ENCODE measurements at regions not wholly inside any gene's neighbourhood (a gene's known extent, or its start where the extent isn't known, plus 50 kb on each side); places are given as distances from the start of the nearest gene placed in this dataset.
"Not testable (repeated sequence)": the region's sequence is repeated elsewhere in the genome, so short reads cannot be mapped to it uniquely, and the experiment has no call there.

DNA sequence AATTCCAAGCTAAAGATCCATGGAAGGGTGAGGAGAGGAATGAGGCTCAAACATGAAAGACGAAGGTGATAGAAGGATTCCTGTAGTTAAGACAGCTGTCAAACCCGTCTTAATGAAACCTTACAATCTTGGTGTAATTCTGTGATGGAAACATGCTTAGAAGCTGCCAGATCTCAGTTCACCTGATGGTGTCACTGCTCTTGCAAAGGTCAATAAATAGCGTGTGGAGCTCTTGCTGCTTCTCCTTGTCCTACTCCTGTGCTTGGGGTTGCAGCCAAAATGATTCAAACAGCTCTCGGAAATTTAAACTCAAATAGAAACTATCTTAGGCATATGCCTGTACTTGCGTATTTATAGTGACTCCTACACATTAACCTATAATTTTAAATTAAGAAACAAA lies 1705.0 kb downstream of the OLFM4 start:
- no peaks in the 10 kb centered on the region for H3K79me2 ChIP-seq (ENCODE audit: insufficient read depth, low read length)
- no peak overlapping the region for H3K27ac ChIP-seq (ENCODE audit: low read depth, low read length)
- no peaks in the 10 kb centered on the region for H3K4me1 ChIP-seq (ENCODE audit: insufficient read depth, low read length)
- H3K4me3 ChIP-seq (ENCODE audit: insufficient read depth, low read length), result no peak overlapping the region
- no peaks in the 10 kb centered on the region for H3K27me3 ChIP-seq (ENCODE audit: insufficient read depth, low read length)
- no peaks in the 10 kb centered on the region for H4K20me1 ChIP-seq (ENCODE audit: insufficient read depth, low read length)
- no peak overlapping the region for H3K4me2 ChIP-seq (ENCODE audit: insufficient read depth, low read length)
- no peak for DNase-seq (ENCODE audit: insufficient read length, low spot score, missing footprints)
- TF ChIP-seq, protein P1, sequence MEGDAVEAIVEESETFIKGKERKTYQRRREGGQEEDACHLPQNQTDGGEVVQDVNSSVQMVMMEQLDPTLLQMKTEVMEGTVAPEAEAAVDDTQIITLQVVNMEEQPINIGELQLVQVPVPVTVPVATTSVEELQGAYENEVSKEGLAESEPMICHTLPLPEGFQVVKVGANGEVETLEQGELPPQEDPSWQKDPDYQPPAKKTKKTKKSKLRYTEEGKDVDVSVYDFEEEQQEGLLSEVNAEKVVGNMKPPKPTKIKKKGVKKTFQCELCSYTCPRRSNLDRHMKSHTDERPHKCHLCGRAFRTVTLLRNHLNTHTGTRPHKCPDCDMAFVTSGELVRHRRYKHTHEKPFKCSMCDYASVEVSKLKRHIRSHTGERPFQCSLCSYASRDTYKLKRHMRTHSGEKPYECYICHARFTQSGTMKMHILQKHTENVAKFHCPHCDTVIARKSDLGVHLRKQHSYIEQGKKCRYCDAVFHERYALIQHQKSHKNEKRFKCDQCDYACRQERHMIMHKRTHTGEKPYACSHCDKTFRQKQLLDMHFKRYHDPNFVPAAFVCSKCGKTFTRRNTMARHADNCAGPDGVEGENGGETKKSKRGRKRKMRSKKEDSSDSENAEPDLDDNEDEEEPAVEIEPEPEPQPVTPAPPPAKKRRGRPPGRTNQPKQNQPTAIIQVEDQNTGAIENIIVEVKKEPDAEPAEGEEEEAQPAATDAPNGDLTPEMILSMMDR (IDR thresholded peaks at IDR 0.05; ENCODE audit: extremely low read depth, low read depth, low read length), result no peak
- H3K36me3 ChIP-seq (ENCODE audit: insufficient read depth, low read length), result no peaks in the 10 kb centered on the region
- H3K9me3 ChIP-seq (ENCODE audit: low read depth, low read length), result no peaks in the 10 kb centered on the region
- H2AFZ ChIP-seq (ENCODE audit: low read length), result no peak overlapping the region

DNA sequence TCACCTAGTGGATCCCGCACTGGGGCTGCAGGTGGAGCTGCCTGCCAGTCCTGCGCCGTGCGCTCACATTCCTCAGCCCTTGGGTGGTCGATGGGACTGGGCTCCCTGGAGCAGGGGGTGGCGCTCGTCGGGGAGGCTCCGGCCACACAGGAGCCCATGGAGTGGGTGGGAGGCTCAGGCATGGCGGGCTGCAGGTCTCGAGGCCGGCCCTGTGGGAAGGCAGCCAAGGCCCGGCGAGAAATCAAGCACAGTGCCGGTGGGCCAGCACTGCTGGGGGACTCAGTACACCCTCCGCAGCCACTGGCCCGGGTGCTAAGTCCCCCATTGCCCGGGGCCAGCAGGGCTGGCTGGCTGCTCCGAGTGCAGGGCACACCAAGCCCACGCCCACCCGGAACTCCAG lies 1708.6 kb downstream of the OLFM4 start:
- not testable (repeated sequence) for H3K4me3 ChIP-seq (ENCODE audit: insufficient read depth, low read length); H2AFZ ChIP-seq (ENCODE audit: low read length); H3K36me3 ChIP-seq (ENCODE audit: insufficient read depth, low read length); H3K4me2 ChIP-seq (ENCODE audit: insufficient read depth, low read length); DNase-seq (ENCODE audit: insufficient read length, low spot score, missing footprints); H3K4me1 ChIP-seq (ENCODE audit: insufficient read depth, low read length); H3K27me3 ChIP-seq (ENCODE audit: insufficient read depth, low read length); H3K27ac ChIP-seq (ENCODE audit: low read depth, low read length); H4K20me1 ChIP-seq (ENCODE audit: insufficient read depth, low read length); H3K9me3 ChIP-seq (ENCODE audit: low read depth, low read length); H3K79me2 ChIP-seq (ENCODE audit: insufficient read depth, low read length)

DNA sequence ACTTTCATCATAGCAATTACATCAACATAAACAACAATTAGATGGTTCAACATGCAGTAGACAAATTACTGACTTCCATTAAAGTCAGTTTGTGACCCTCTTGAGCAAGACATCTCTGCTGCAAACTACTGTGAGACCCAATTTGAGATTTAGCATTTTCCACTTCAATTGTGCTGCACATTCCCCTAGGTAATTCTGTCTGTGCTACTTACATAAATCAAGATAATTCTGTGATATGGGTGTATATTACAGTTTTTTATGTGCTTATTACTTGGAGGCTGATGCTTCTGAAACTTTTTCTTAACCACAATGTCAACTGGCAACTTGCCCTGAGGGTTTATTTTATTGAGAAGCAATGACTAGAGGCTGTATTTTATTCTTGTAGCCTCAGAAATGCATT lies 1714.4 kb downstream of the OLFM4 start:
- Histone ChIP-seq H3K27ac (ENCODE audit: low read depth, low read length) (no peak overlapping the region), H3K9me3 (ENCODE audit: low read depth, low read length) (peaks cover 3% of the 10 kb centered on the region), H2AFZ (ENCODE audit: low read length) (no peak overlapping the region), H3K4me2 (ENCODE audit: insufficient read depth, low read length) (no peak overlapping the region), H4K20me1 (ENCODE audit: insufficient read depth, low read length) (no peaks in the 10 kb centered on the region), H3K4me3 (ENCODE audit: insufficient read depth, low read length) (no peak overlapping the region), H3K4me1 (ENCODE audit: insufficient read depth, low read length) (no peaks in the 10 kb centered on the region), H3K36me3 (ENCODE audit: insufficient read depth, low read length) (no peaks in the 10 kb centered on the region), H3K79me2 (ENCODE audit: insufficient read depth, low read length) (no peaks in the 10 kb centered on the region), H3K27me3 (ENCODE audit: insufficient read depth, low read length) (no peaks in the 10 kb centered on the region)
- DNase-seq (ENCODE audit: insufficient read length, low spot score, missing footprints), result no peak
- TF ChIP-seq, protein P1 (IDR thresholded peaks at IDR 0.05; ENCODE audit: extremely low read depth, low read depth, low read length), result no peak

DNA sequence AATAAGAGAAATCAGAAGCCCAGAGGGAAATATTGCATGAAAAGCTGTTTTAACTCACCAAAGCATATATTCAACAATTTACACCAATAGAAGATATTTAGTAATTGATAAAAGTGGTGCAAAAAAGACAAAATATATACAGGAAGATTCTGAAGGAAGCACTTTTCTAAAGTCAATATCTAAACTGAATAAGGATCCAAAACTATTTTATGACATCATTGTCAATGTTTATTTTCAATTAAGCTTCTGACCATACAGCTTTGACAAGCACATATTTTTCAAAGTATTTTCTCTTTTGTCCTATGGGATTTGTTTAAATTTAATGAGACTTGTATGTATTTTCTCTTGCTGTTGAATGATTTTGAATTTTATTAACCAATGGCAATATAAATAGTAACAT lies 1716.1 kb downstream of the OLFM4 start:
- Histone ChIP-seq H3K4me1 (ENCODE audit: insufficient read depth, low read length) (no peaks in the 10 kb centered on the region), H3K4me3 (ENCODE audit: insufficient read depth, low read length) (no peak overlapping the region), H3K9me3 (ENCODE audit: low read depth, low read length) (peaks cover 3% of the 10 kb centered on the region), H3K4me2 (ENCODE audit: insufficient read depth, low read length) (no peak overlapping the region), H3K79me2 (ENCODE audit: insufficient read depth, low read length) (no peaks in the 10 kb centered on the region), H3K36me3 (ENCODE audit: insufficient read depth, low read length) (no peaks in the 10 kb centered on the region), H3K27me3 (ENCODE audit: insufficient read depth, low read length) (no peaks in the 10 kb centered on the region), H2AFZ (ENCODE audit: low read length) (no peak overlapping the region), H3K27ac (ENCODE audit: low read depth, low read length) (no peak overlapping the region), H4K20me1 (ENCODE audit: insufficient read depth, low read length) (no peaks in the 10 kb centered on the region)
- TF ChIP-seq, protein P1 (IDR thresholded peaks at IDR 0.05; ENCODE audit: extremely low read depth, low read depth, low read length), result no peak
- DNase-seq (ENCODE audit: insufficient read length, low spot score, missing footprints), result no peak

DNA sequence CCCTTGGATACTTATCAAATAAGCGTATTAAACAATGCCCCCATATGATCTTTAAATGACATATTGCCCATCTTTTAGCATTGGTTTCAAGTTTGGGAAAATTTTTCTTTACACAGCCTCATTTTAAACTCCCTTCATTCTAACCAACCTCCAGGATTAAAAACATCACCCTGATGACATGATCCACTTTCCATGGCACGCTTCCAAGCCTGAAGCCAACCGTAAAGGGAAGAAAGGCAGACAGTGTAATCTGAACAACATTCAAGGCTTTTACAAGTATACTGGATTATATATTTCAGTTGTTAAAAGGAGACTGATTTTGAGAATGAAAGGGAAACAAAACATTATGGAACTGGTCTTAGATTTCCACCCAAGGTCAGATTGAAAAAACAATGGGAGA lies 1721.9 kb downstream of the OLFM4 start:
- Histone ChIP-seq H3K36me3 (ENCODE audit: insufficient read depth, low read length) (no peaks in the 10 kb centered on the region), H3K4me2 (ENCODE audit: insufficient read depth, low read length) (no peak overlapping the region), H3K4me1 (ENCODE audit: insufficient read depth, low read length) (no peaks in the 10 kb centered on the region), H3K4me3 (ENCODE audit: insufficient read depth, low read length) (no peak overlapping the region), H3K27me3 (ENCODE audit: insufficient read depth, low read length) (no peaks in the 10 kb centered on the region), H2AFZ (ENCODE audit: low read length) (no peak overlapping the region), H3K9me3 (ENCODE audit: low read depth, low read length) (peaks cover under 1% of the 10 kb centered on the region), H3K27ac (ENCODE audit: low read depth, low read length) (no peak overlapping the region), H4K20me1 (ENCODE audit: insufficient read depth, low read length) (no peaks in the 10 kb centered on the region), H3K79me2 (ENCODE audit: insufficient read depth, low read length) (no peaks in the 10 kb centered on the region)
- no peak for DNase-seq (ENCODE audit: insufficient read length, low spot score, missing footprints)
- TF ChIP-seq, protein P1 (IDR thresholded peaks at IDR 0.05; ENCODE audit: extremely low read depth, low read depth, low read length), result no peak

Data from osteoblast (primary cell).